Mesenchymal stem cell (in vitro differentiated cells and primary cell): ENCODE measurements at regions not wholly inside any gene's neighbourhood (a gene's known extent, or its start where the extent isn't known, plus 50 kb on each side); places are given as distances from the start of the nearest gene placed in this dataset.

Source experiments
- DNase-seq: peaks from one replicate; pipeline ENCODE4 v3.0.0-alpha.2; 2013
- H2AFZ ChIP-seq: one replicate; pipeline ENCODE4 v1.6.1; 2013; ENCODE audit warnings: low read depth, mild to moderate bottlenecking, control low read depth, inconsistent platforms, low read length, moderate library complexity
- H2AK5ac ChIP-seq: 2 replicates; pipeline ENCODE4 v1.6.1; 2013; ENCODE audit warnings: low read length, moderate library complexity, mild to moderate bottlenecking, inconsistent platforms; ENCODE audit not compliant: severe bottlenecking
- H2BK120ac ChIP-seq: one replicate; pipeline ENCODE4 v1.6.1; 2013; ENCODE audit warnings: low read depth, mild to moderate bottlenecking, inconsistent platforms, low read length, moderate library complexity
- H2BK12ac ChIP-seq, 2 experiments: one replicate each; pipeline ENCODE4 v1.6.1; 2013; ENCODE audit warnings: inconsistent platforms in 2 of 2, low read length in 2 of 2, mild to moderate bottlenecking in 2 of 2, moderate library complexity in 2 of 2, control low read depth in 1 of 2
- H2BK15ac ChIP-seq: one replicate; pipeline ENCODE4 v1.6.1; 2013; ENCODE audit warnings: mild to moderate bottlenecking, low read depth, inconsistent platforms; ENCODE audit not compliant: poor library complexity, severe bottlenecking
- H2BK5ac ChIP-seq: 2 replicates; pipeline ENCODE4 v1.6.1; 2013; ENCODE audit warnings: low read depth, mild to moderate bottlenecking, low read length, control low read depth, inconsistent platforms; ENCODE audit not compliant: poor library complexity, severe bottlenecking
- H3K14ac ChIP-seq, 2 experiments: one replicate each; pipeline ENCODE4 v1.6.1; 2013; ENCODE audit warnings: inconsistent platforms in 2 of 2, low read length in 2 of 2, control low read depth in 1 of 2, mild to moderate bottlenecking in 1 of 2, moderate library complexity in 1 of 2
- H3K18ac ChIP-seq, 2 experiments: one replicate each; pipeline ENCODE4 v1.6.1; 2013; ENCODE audit warnings: inconsistent platforms in 2 of 2, low read length in 2 of 2, control low read depth in 1 of 2, low read depth in 1 of 2, mild to moderate bottlenecking in 1 of 2
- H3K23ac ChIP-seq, 2 experiments: one replicate each; pipeline ENCODE4 v1.6.1; 2013; ENCODE audit warnings: inconsistent platforms in 2 of 2, low read length in 2 of 2, mild to moderate bottlenecking in 2 of 2, moderate library complexity in 2 of 2, control low read depth in 1 of 2
- H3K27ac ChIP-seq: 2 replicates; pipeline ENCODE4 v1.5.1; 2013; ENCODE audit warnings: mild to moderate bottlenecking, moderate library complexity, low read length, control low read depth, inconsistent platforms; ENCODE audit not compliant: poor library complexity, severe bottlenecking
- H3K27me3 ChIP-seq, 2 experiments: 2 replicates each; pipeline versions ENCODE4 v1.6.1 to v1.7.0; 2013; ENCODE audit warnings: low read length in 2 of 2, mild to moderate bottlenecking in 2 of 2, moderate library complexity in 2 of 2, control low read depth in 1 of 2, inconsistent platforms in 1 of 2; ENCODE audit not compliant: control insufficient read depth in 1 of 2, insufficient read depth in 1 of 2
- H3K36me3 ChIP-seq, 2 experiments: 2 replicates each; pipeline versions ENCODE4 v1.6.1 to v1.7.0; 2013; ENCODE audit warnings: low read length in 2 of 2, control low read depth in 1 of 2, inconsistent platforms in 1 of 2, low read depth in 1 of 2, mild to moderate bottlenecking in 1 of 2; ENCODE audit not compliant: insufficient read depth in 2 of 2, control insufficient read depth in 1 of 2
- H3K4ac ChIP-seq, 2 experiments: one replicate each; pipeline ENCODE4 v1.6.1; 2013; ENCODE audit warnings: inconsistent platforms in 2 of 2, low read length in 2 of 2, mild to moderate bottlenecking in 2 of 2, moderate library complexity in 2 of 2, control low read depth in 1 of 2, low read depth in 1 of 2
- H3K4me1 ChIP-seq: 2 replicates; pipeline ENCODE4 v1.6.1; 2013; ENCODE audit warnings: low read depth, low read length, control low read depth; ENCODE audit not compliant: control insufficient read depth, insufficient read depth
- H3K4me2 ChIP-seq: 2 replicates; pipeline ENCODE4 v1.6.1; 2013; ENCODE audit warnings: low read length, mild to moderate bottlenecking, inconsistent platforms; ENCODE audit not compliant: poor library complexity, severe bottlenecking
- H3K4me3 ChIP-seq, 2 experiments: 2 replicates each; pipeline versions ENCODE4 v1.5.1 to v1.7.0; 2013; ENCODE audit warnings: low read length in 2 of 2, mild to moderate bottlenecking in 2 of 2, control low read depth in 1 of 2, low read depth in 1 of 2; ENCODE audit not compliant: insufficient read depth in 1 of 2
- H3K79me1 ChIP-seq: replicated peaks from 2 replicates; pipeline ENCODE4 v1.6.1; 2013; ENCODE audit warnings: mild to moderate bottlenecking, control low read depth, low read length, inconsistent platforms; ENCODE audit not compliant: poor library complexity, severe bottlenecking
- H3K9ac ChIP-seq: 2 replicates; pipeline ENCODE4 v1.7.0; 2013; ENCODE audit warnings: mild to moderate bottlenecking, low read length, moderate library complexity
- H3K9me3 ChIP-seq: 2 replicates; pipeline ENCODE4 v1.7.0; 2013; ENCODE audit warnings: mild to moderate bottlenecking, low read length; ENCODE audit not compliant: control insufficient read depth
- H4K8ac ChIP-seq: one replicate; pipeline ENCODE4 v1.6.1; 2013; ENCODE audit warnings: inconsistent platforms, mild to moderate bottlenecking, low read length, moderate library complexity
- H4K91ac ChIP-seq: one replicate; pipeline ENCODE4 v1.6.1; 2013; ENCODE audit warnings: mild to moderate bottlenecking, low read length, inconsistent platforms
- WGBS: methylation state at CpG from one replicate; pipeline ENCODE4 v1.1.7; 2013; ENCODE audit warnings: mixed read lengths; 5-methylcytosine and 5-hydroxymethylcytosine counted together

GRCh38 chr4:10877076-10877475 is 192.5 kb upstream of the CLNK start:
- Histone ChIP-seq H3K79me1 (no peaks in the 10 kb centered on the region), H3K18ac (no peak overlapping the region), H3K9ac (no peak overlapping the region), H2BK15ac (no peak overlapping the region), H2BK120ac (no peak overlapping the region), H4K91ac (no peak overlapping the region), H3K4ac (no peak overlapping the region), H2BK12ac (no peak overlapping the region), H3K9me3 (peaks cover 7% of the 10 kb centered on the region), H3K4me1 (peaks cover 1% of the 10 kb centered on the region), H3K4me2 (no peak overlapping the region), H3K23ac (no peak overlapping the region), H3K27me3 (no peaks in the 10 kb centered on the region), H2BK5ac (no peak overlapping the region), H2AFZ (no peak overlapping the region), H3K4me3 (no peak overlapping the region), H3K14ac (no peak overlapping the region), H4K8ac (no peak overlapping the region), H2AK5ac (no peak overlapping the region), H3K27ac (no peak overlapping the region), H3K36me3 (no peaks in the 10 kb centered on the region)
- peak; percentile 1 for DNase-seq

DNA sequence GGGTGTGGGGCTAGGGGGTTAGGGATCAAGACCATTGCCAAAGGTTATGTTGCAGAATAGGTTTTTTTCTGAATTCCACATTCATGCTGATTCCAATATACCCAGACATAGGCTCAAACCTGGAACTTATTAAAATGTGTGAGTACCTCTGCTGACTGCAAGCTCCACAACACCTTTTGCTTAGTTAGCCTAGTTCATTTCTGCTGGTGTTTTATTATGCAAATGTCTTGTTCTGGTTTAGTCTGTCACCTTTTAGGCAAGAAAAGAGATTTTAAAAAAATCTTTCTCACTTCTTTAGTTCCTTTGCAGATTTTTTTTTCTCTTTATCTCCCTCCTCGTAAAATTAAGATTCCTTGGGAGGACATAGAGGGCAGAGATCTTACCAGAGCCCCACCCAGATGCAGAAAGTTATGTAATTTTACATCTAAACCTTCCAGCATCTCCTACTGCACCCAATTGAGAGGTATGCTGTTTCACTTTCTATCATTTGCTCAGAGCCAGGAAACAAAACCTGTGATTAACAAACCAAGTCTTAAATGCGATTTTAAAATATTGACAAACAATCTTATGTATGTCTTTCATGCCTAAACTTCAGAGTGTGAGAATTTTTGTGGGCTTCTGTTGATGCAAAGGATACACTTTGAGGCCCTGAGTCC is 190.7 kb upstream of the CLNK start:
- no peak overlapping the region for H2AFZ ChIP-seq
- no peak overlapping the region for H3K27ac ChIP-seq
- no peak overlapping the region for H2BK120ac ChIP-seq
- 87% methylated on average over 1 of the region's 2 CpGs for WGBS
- peaks cover 1% of the 10 kb centered on the region for H3K4me1 ChIP-seq
- no peak overlapping the region for H2BK15ac ChIP-seq
- no peak for DNase-seq
- no peak overlapping the region for H4K8ac ChIP-seq
- no peak overlapping the region for H3K4me3 ChIP-seq
- H3K14ac ChIP-seq, result no peak overlapping the region
- no peaks in the 10 kb centered on the region for H3K36me3 ChIP-seq
- no peak overlapping the region for H4K91ac ChIP-seq
- H3K4ac ChIP-seq, result no peak overlapping the region
- H3K4me2 ChIP-seq, result no peak overlapping the region
- no peak overlapping the region for H3K9ac ChIP-seq
- no peak overlapping the region for H3K23ac ChIP-seq
- H3K27me3 ChIP-seq, result no peaks in the 10 kb centered on the region
- H3K9me3 ChIP-seq, result peaks cover 4% of the 10 kb centered on the region
- no peak overlapping the region for H2BK12ac ChIP-seq
- no peaks in the 10 kb centered on the region for H3K79me1 ChIP-seq
- H2BK5ac ChIP-seq, result no peak overlapping the region
- H2AK5ac ChIP-seq, result no peak overlapping the region
- H3K18ac ChIP-seq, result no peak overlapping the region

GRCh38 chr4:10873809-10874208 is 189.2 kb upstream of the CLNK start:
- H3K4me2 ChIP-seq, result no peak overlapping the region
- no peak overlapping the region for H3K9ac ChIP-seq
- no peaks in the 10 kb centered on the region for H3K27me3 ChIP-seq
- H2BK15ac ChIP-seq, result no peak overlapping the region
- no peak overlapping the region for H3K27ac ChIP-seq
- no peak overlapping the region for H3K4me3 ChIP-seq
- no peak overlapping the region for H2BK5ac ChIP-seq
- no peak overlapping the region for H3K14ac ChIP-seq
- peaks cover 4% of the 10 kb centered on the region for H3K9me3 ChIP-seq
- DNase-seq, result no peak
- H2AK5ac ChIP-seq, result no peak overlapping the region
- H3K79me1 ChIP-seq, result no peaks in the 10 kb centered on the region
- H3K23ac ChIP-seq, result no peak overlapping the region
- no peak overlapping the region for H4K91ac ChIP-seq
- no peak overlapping the region for H3K4ac ChIP-seq
- H2BK120ac ChIP-seq, result no peak overlapping the region
- H2BK12ac ChIP-seq, result no peak overlapping the region
- no CpG with 5 or more reads among the region's 1 CpG for WGBS
- no peak overlapping the region for H3K18ac ChIP-seq
- no peak overlapping the region for H2AFZ ChIP-seq
- H3K36me3 ChIP-seq, result no peaks in the 10 kb centered on the region
- no peaks in the 10 kb centered on the region for H3K4me1 ChIP-seq
- no peak overlapping the region for H4K8ac ChIP-seq

- no peak overlapping the region for H3K9ac ChIP-seq
- no peak overlapping the region for H3K4ac ChIP-seq
- no peak overlapping the region for H3K27ac ChIP-seq
- no peaks in the 10 kb centered on the region for H3K36me3 ChIP-seq
- H3K9me3 ChIP-seq, result peaks cover 4% of the 10 kb centered on the region
- no peak overlapping the region for H2AFZ ChIP-seq
- H3K4me2 ChIP-seq, result no peak overlapping the region
- H2BK5ac ChIP-seq, result no peak overlapping the region
- no peak overlapping the region for H2BK12ac ChIP-seq
- H3K18ac ChIP-seq, result no peak overlapping the region
- WGBS, result 94% methylated on average over 3 of the region's 4 CpGs
- no peaks in the 10 kb centered on the region for H3K79me1 ChIP-seq
- H2BK120ac ChIP-seq, result no peak overlapping the region
- no peak overlapping the region for H4K8ac ChIP-seq
- no peak overlapping the region for H3K4me3 ChIP-seq
- H3K27me3 ChIP-seq, result no peaks in the 10 kb centered on the region
- no peaks in the 10 kb centered on the region for H3K4me1 ChIP-seq
- no peak overlapping the region for H4K91ac ChIP-seq
- H3K23ac ChIP-seq, result no peak overlapping the region
- H2BK15ac ChIP-seq, result no peak overlapping the region
- H3K14ac ChIP-seq, result no peak overlapping the region
- H2AK5ac ChIP-seq, result no peak overlapping the region
- DNase-seq, result no peak
Measured at GRCh38 chr4:10872833-10873517, 188.4 kb upstream of the CLNK start.
